Mesendoderm (in vitro differentiated cells): ENCODE measurements at regions not wholly inside any gene's neighbourhood (a gene's known extent, or its start where the extent isn't known, plus 50 kb on each side); places are given as distances from the start of the nearest gene placed in this dataset.
"Not testable (repeated sequence)": the region's sequence is repeated elsewhere in the genome, so short reads cannot be mapped to it uniquely, and the experiment has no call there.

Source experiments
- DNase-seq: peaks from one replicate; pipeline ENCODE4 v3.0.0; 2013
- H2AK5ac ChIP-seq: 2 replicates; pipeline ENCODE4 v1.6.1; 2013; ENCODE audit warnings: low read length, inconsistent platforms
- H2BK120ac ChIP-seq: 2 replicates; pipeline ENCODE4 v1.6.1; 2013; ENCODE audit warnings: low read depth, mild to moderate bottlenecking, low read length, moderate library complexity, mixed read lengths
- H2BK15ac ChIP-seq: replicated peaks from 2 replicates; pipeline ENCODE4 v1.6.1; 2013; ENCODE audit warnings: low read depth, mild to moderate bottlenecking, moderate library complexity
- H2BK5ac ChIP-seq: 2 replicates; pipeline ENCODE4 v1.6.1; 2013; ENCODE audit warnings: low read length, inconsistent platforms
- H3K18ac ChIP-seq: 2 replicates; pipeline ENCODE4 v1.6.1; 2013; ENCODE audit warnings: mild to moderate bottlenecking, low read length, mixed read lengths
- H3K23ac ChIP-seq: one replicate; pipeline ENCODE4 v1.6.1; 2013; ENCODE audit warnings: low read length
- H3K27ac ChIP-seq: 2 replicates; pipeline ENCODE4 v1.5.1; 2013; ENCODE audit warnings: low read depth, mild to moderate bottlenecking, inconsistent platforms, low read length, moderate library complexity
- H3K27me3 ChIP-seq: 2 replicates; pipeline ENCODE4 v1.6.1; 2013; ENCODE audit warnings: low read length, control low read depth, mild to moderate bottlenecking, inconsistent platforms; ENCODE audit not compliant: insufficient read depth, poor library complexity
- H3K36me3 ChIP-seq: 2 replicates; pipeline ENCODE4 v1.6.1; 2013; ENCODE audit warnings: low read length, inconsistent platforms; ENCODE audit not compliant: control insufficient read depth, insufficient read depth
- H3K4ac ChIP-seq: one replicate; pipeline ENCODE4 v1.6.1; 2013; ENCODE audit warnings: low read depth, mild to moderate bottlenecking, low read length, moderate library complexity
- H3K4me1 ChIP-seq: 2 replicates; pipeline ENCODE4 v1.6.1; 2013; ENCODE audit warnings: low read depth, low read length, inconsistent platforms; ENCODE audit not compliant: control insufficient read depth
- H3K4me2 ChIP-seq: 2 replicates; pipeline ENCODE4 v1.6.1; 2013; ENCODE audit warnings: low read length
- H3K4me3 ChIP-seq: 2 replicates; pipeline ENCODE4 v1.5.1; 2013; ENCODE audit warnings: mild to moderate bottlenecking, low read length
- H3K56ac ChIP-seq: one replicate; pipeline ENCODE4 v1.6.1; 2013; ENCODE audit warnings: low read length
- H3K79me1 ChIP-seq: 2 replicates; pipeline ENCODE4 v1.6.1; 2013; ENCODE audit warnings: low read length, inconsistent platforms
- H3K79me2 ChIP-seq: 2 replicates; pipeline ENCODE4 v1.6.1; 2013; ENCODE audit warnings: mild to moderate bottlenecking, low read length; ENCODE audit not compliant: control insufficient read depth, insufficient read depth
- H3K9ac ChIP-seq: 2 replicates; pipeline ENCODE4 v1.6.1; 2013; ENCODE audit warnings: low read length, inconsistent platforms
- H4K5ac ChIP-seq: one replicate; pipeline ENCODE4 v1.6.1; 2013; ENCODE audit warnings: low read length
- H4K8ac ChIP-seq: one replicate; pipeline ENCODE4 v1.6.1; 2013; ENCODE audit warnings: low read depth, mild to moderate bottlenecking, control low read depth, low read length, moderate library complexity
- WGBS: extraction: QIAGEN DNeasy Blood & Tissue Kit; methylation state at CpG from one replicate; pipeline ENCODE4 v1.1.7; 2013; ENCODE audit warnings: low lambda C conversion rate, missing lambda C conversion rate; ENCODE audit not compliant: insufficient coverage; ENCODE audit errors: extremely low coverage; 5-methylcytosine and 5-hydroxymethylcytosine counted together

- Histone ChIP-seq H3K18ac (no peak overlapping the region), H3K23ac (no peak overlapping the region), H3K36me3 (no peaks in the 10 kb centered on the region), H2BK15ac (no peak overlapping the region), H3K4me1 (no peaks in the 10 kb centered on the region), H3K79me2 (no peaks in the 10 kb centered on the region), H4K5ac (no peak overlapping the region), H3K27ac (no peak overlapping the region), H3K56ac (no peak overlapping the region), H3K27me3 (no peaks in the 10 kb centered on the region), H4K8ac (no peak overlapping the region), H3K9ac (no peak overlapping the region), H3K4me2 (no peak overlapping the region), H2BK5ac (no peak overlapping the region), H2BK120ac (no peak overlapping the region), H3K4ac (no peak overlapping the region), H3K4me3 (no peak overlapping the region), H2AK5ac (no peak overlapping the region), H3K79me1 (no peaks in the 10 kb centered on the region)
- no CpG with 5 or more reads among the region's 5 CpGs for WGBS
- no peak for DNase-seq
Observed at GRCh38 chr5:90047113-90047512, 362.4 kb downstream of the CETN3 start.

- H3K23ac ChIP-seq, H3K79me2 ChIP-seq, H2BK15ac ChIP-seq, H2AK5ac ChIP-seq, H4K8ac ChIP-seq, H3K27me3 ChIP-seq, DNase-seq, H3K4me3 ChIP-seq, H3K4ac ChIP-seq, H3K56ac ChIP-seq, H3K9ac ChIP-seq, H3K27ac ChIP-seq, H2BK120ac ChIP-seq, H3K4me2 ChIP-seq, H4K5ac ChIP-seq, H3K36me3 ChIP-seq, H3K4me1 ChIP-seq, H3K79me1 ChIP-seq, H3K18ac ChIP-seq, H2BK5ac ChIP-seq: not testable (repeated sequence)
- WGBS: no CpG with 5 or more reads among the region's 4 CpGs
Observed at GRCh38 chr5:90040082-90040481, 369.5 kb downstream of the CETN3 start.

GRCh38 chr5:90037646-90038045 is 371.9 kb downstream of the CETN3 start:
- H3K27me3 ChIP-seq: no peaks in the 10 kb centered on the region
- H3K56ac ChIP-seq: no peak overlapping the region
- no peak overlapping the region for H2BK5ac ChIP-seq
- H3K4me3 ChIP-seq: no peak overlapping the region
- H3K18ac ChIP-seq: no peak overlapping the region
- no peak overlapping the region for H4K5ac ChIP-seq
- no CpG with 5 or more reads among the region's 4 CpGs for WGBS
- H3K23ac ChIP-seq: no peak overlapping the region
- H3K9ac ChIP-seq: no peak overlapping the region
- H2BK120ac ChIP-seq: no peak overlapping the region
- no peak overlapping the region for H3K4ac ChIP-seq
- no peaks in the 10 kb centered on the region for H3K79me2 ChIP-seq
- H4K8ac ChIP-seq: no peak overlapping the region
- H3K4me2 ChIP-seq: no peak overlapping the region
- DNase-seq: no peak
- no peak overlapping the region for H2AK5ac ChIP-seq
- H3K36me3 ChIP-seq: no peaks in the 10 kb centered on the region
- no peaks in the 10 kb centered on the region for H3K4me1 ChIP-seq
- H2BK15ac ChIP-seq: no peak overlapping the region
- H3K27ac ChIP-seq: no peak overlapping the region
- no peaks in the 10 kb centered on the region for H3K79me1 ChIP-seq

- H2BK120ac ChIP-seq: no peak overlapping the region
- H2AK5ac ChIP-seq: no peak overlapping the region
- no peaks in the 10 kb centered on the region for H3K36me3 ChIP-seq
- no peak overlapping the region for H3K4ac ChIP-seq
- no peak overlapping the region for H3K4me3 ChIP-seq
- H4K5ac ChIP-seq: no peak overlapping the region
- DNase-seq: no peak
- no peak overlapping the region for H2BK15ac ChIP-seq
- H2BK5ac ChIP-seq: no peak overlapping the region
- no peak overlapping the region for H3K9ac ChIP-seq
- H3K4me1 ChIP-seq: no peaks in the 10 kb centered on the region
- no peaks in the 10 kb centered on the region for H3K79me1 ChIP-seq
- no peak overlapping the region for H3K18ac ChIP-seq
- no peak overlapping the region for H3K4me2 ChIP-seq
- no peaks in the 10 kb centered on the region for H3K79me2 ChIP-seq
- H4K8ac ChIP-seq: no peak overlapping the region
- no peak overlapping the region for H3K56ac ChIP-seq
- no peaks in the 10 kb centered on the region for H3K27me3 ChIP-seq
- H3K27ac ChIP-seq: no peak overlapping the region
- no peak overlapping the region for H3K23ac ChIP-seq
Observed at GRCh38 chr5:90022711-90023053, 386.9 kb downstream of the CETN3 start.

GRCh38 chr5:90022002-90022710 is 387.4 kb downstream of the CETN3 start:
- Histone ChIP-seq H3K56ac (no peak overlapping the region), H2BK15ac (no peak overlapping the region)
- no CpG with 5 or more reads among the region's 1 CpG for WGBS

More at GRCh38 chr5:90022002-90022710, 387.4 kb downstream of the CETN3 start:
- Histone ChIP-seq H3K18ac (no peak overlapping the region), H3K23ac (no peak overlapping the region), H2AK5ac (no peak overlapping the region), H3K79me2 (no peaks in the 10 kb centered on the region), H3K4me3 (no peak overlapping the region), H4K5ac (no peak overlapping the region), H2BK120ac (no peak overlapping the region), H3K4ac (no peak overlapping the region), H3K27me3 (no peaks in the 10 kb centered on the region), H3K9ac (no peak overlapping the region), H3K4me1 (no peaks in the 10 kb centered on the region), H3K4me2 (no peak overlapping the region), H3K79me1 (no peaks in the 10 kb centered on the region), H2BK5ac (no peak overlapping the region), H3K27ac (no peak overlapping the region), H4K8ac (no peak overlapping the region), H3K36me3 (no peaks in the 10 kb centered on the region)
- DNase-seq: no peak
